ENCODE measurements at regions not wholly inside any gene's neighbourhood (a gene's known extent, or its start where the extent isn't known, plus 50 kb on each side); places are given as distances from the start of the nearest gene placed in this dataset.

DNA sequence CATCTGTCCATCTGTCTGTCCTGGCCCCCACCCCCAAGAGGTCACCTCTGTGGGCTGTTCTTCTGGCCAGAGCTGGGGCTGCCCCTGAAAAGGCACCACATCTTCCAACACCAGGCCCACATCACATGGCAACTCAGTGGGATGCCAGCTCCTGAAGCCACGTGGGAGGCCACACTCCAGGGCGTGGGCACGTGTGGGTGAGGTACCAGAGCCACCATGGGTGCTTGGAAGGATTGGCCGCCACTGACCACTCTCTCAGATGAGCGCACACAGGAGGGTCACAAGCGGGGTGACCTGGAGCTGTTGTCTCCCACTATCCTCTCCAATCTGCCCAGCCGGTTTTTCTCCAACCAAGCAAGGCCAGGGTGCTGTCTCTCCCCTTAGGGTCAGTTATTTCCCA is 197.9 kb downstream of the TFCP2L1 start:
- Histone ChIP-seq H3K36me3 (ENCODE audit: insufficient read depth, low read length) (no peaks in the 10 kb centered on the region), H2AFZ (ENCODE audit: low read length) (no peak overlapping the region), H4K20me1 (ENCODE audit: insufficient read depth, low read length, poor library complexity, severe bottlenecking) (no peaks in the 10 kb centered on the region), H3K9me3 (ENCODE audit: insufficient read depth, low read depth, low read length) (no peaks in the 10 kb centered on the region), H3K9ac (ENCODE audit: low read depth, low read length, poor library complexity, severe bottlenecking) (no peak overlapping the region), H3K27me3 (ENCODE audit: insufficient read depth, low read length, poor library complexity, severe bottlenecking) (no peaks in the 10 kb centered on the region), H3K4me2 (ENCODE audit: low read depth, low read length, poor library complexity, severe bottlenecking) (no peak overlapping the region), H3K79me2 (ENCODE audit: insufficient read depth, low read length) (no peaks in the 10 kb centered on the region), H3K4me3 (ENCODE audit: low read length, poor library complexity, severe bottlenecking) (no peak overlapping the region), H3F3A (ENCODE audit: low read depth) (no peaks in the 10 kb centered on the region), H3K9me2 (replicated peaks; ENCODE audit: low read depth, low read length) (no peaks in the 10 kb centered on the region), H3K4me1 (ENCODE audit: insufficient read depth, low read length, poor library complexity, severe bottlenecking) (no peaks in the 10 kb centered on the region)
- no peak for TF ChIP-seq EZH2phosphoT487 (IDR thresholded peaks at IDR 0.05; ENCODE audit: borderline replicate concordance)
- TF ChIP-seq, protein P1, sequence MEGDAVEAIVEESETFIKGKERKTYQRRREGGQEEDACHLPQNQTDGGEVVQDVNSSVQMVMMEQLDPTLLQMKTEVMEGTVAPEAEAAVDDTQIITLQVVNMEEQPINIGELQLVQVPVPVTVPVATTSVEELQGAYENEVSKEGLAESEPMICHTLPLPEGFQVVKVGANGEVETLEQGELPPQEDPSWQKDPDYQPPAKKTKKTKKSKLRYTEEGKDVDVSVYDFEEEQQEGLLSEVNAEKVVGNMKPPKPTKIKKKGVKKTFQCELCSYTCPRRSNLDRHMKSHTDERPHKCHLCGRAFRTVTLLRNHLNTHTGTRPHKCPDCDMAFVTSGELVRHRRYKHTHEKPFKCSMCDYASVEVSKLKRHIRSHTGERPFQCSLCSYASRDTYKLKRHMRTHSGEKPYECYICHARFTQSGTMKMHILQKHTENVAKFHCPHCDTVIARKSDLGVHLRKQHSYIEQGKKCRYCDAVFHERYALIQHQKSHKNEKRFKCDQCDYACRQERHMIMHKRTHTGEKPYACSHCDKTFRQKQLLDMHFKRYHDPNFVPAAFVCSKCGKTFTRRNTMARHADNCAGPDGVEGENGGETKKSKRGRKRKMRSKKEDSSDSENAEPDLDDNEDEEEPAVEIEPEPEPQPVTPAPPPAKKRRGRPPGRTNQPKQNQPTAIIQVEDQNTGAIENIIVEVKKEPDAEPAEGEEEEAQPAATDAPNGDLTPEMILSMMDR (conservative IDR thresholded peaks at IDR 0.05; ENCODE audit: low read length): no peak

DNA sequence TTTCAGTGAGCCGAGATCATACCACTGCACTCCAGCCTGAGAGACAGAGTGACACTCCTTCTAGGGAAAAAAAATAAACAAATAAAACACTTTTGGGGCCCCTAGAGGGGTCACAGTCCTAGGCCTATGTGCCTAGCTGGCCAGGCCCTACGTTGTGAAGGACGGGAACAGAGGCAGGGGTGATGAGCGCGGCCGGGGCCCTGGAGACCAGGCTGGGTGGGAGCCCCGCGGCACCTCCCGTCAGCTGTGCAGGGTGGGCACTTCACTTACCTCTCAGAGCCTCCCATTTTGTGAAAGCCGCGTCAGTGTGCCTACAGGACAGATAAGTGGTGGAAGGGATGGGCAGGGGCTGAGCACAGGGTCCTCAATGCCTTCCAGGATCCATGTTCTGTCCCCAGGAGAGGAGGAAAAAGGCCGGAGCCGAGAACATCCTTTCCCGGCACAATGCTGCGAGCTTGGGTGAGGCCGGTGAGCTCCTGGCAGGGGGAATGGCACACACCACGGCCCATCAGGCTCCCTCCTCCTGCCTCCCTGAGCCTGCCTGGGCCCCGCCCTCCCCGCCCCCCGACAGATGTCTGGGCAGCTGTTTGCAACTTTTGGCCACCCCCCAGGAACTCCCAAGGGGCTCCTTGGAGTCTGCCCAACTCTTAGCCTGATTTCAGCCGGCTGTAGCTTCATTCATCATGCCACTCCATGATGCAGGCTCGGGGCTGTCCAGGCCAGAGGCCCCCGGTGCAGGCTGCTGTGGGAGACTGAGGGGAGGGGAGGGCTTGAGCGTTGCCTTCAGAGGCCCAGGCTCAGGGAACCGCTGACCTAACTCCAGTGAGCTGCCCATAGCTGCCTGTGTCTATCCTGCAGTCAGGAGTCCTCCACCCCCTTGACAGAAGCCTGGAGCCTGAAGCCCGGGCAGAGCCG is 196.5 kb downstream of the TFCP2L1 start:
- Histone ChIP-seq H3K27me3 (ENCODE audit: insufficient read depth, low read length, poor library complexity, severe bottlenecking) (no peaks in the 10 kb centered on the region), H3K4me2 (ENCODE audit: low read depth, low read length, poor library complexity, severe bottlenecking) (no peak overlapping the region), H3K4me3 (ENCODE audit: low read length, poor library complexity, severe bottlenecking) (no peak overlapping the region), H3K9me3 (ENCODE audit: insufficient read depth, low read depth, low read length) (no peaks in the 10 kb centered on the region), H3K9me2 (replicated peaks; ENCODE audit: low read depth, low read length) (no peaks in the 10 kb centered on the region), H3K9ac (ENCODE audit: low read depth, low read length, poor library complexity, severe bottlenecking) (no peak overlapping the region), H3K36me3 (ENCODE audit: insufficient read depth, low read length) (no peaks in the 10 kb centered on the region), H2AFZ (ENCODE audit: low read length) (no peak overlapping the region), H3K4me1 (ENCODE audit: insufficient read depth, low read length, poor library complexity, severe bottlenecking) (no peaks in the 10 kb centered on the region), H3K79me2 (ENCODE audit: insufficient read depth, low read length) (no peaks in the 10 kb centered on the region), H4K20me1 (ENCODE audit: insufficient read depth, low read length, poor library complexity, severe bottlenecking) (no peaks in the 10 kb centered on the region), H3F3A (ENCODE audit: low read depth) (no peaks in the 10 kb centered on the region)
- TF ChIP-seq, protein P1 (conservative IDR thresholded peaks at IDR 0.05; ENCODE audit: low read length): no peak
- no peak for TF ChIP-seq EZH2phosphoT487 (IDR thresholded peaks at IDR 0.05; ENCODE audit: borderline replicate concordance)

DNA sequence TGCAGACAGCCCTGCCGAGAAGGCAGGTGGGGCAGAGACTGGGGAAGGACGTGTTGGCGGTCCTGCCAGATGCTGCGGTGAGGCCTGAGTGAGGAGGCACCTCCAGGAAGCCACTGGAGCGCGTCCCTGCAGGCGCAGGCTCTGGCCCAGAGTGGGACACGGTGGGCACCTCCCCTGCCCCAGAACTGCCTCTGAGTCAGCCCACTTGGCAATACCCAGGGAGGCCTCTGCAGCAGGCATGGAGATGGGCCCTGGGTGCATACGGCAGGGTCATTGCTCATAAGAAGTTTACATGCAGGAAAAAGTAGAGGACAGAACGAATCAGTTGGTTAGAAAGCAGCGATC is 195.9 kb downstream of the TFCP2L1 start:
- Histone ChIP-seq H3K79me2 (ENCODE audit: insufficient read depth, low read length) (no peaks in the 10 kb centered on the region), H4K20me1 (ENCODE audit: insufficient read depth, low read length, poor library complexity, severe bottlenecking) (no peaks in the 10 kb centered on the region), H3K4me2 (ENCODE audit: low read depth, low read length, poor library complexity, severe bottlenecking) (no peak overlapping the region), H3K4me1 (ENCODE audit: insufficient read depth, low read length, poor library complexity, severe bottlenecking) (no peaks in the 10 kb centered on the region), H3K27me3 (ENCODE audit: insufficient read depth, low read length, poor library complexity, severe bottlenecking) (no peaks in the 10 kb centered on the region), H2AFZ (ENCODE audit: low read length) (no peak overlapping the region), H3K9me3 (ENCODE audit: insufficient read depth, low read depth, low read length) (no peaks in the 10 kb centered on the region), H3F3A (ENCODE audit: low read depth) (no peaks in the 10 kb centered on the region), H3K9me2 (replicated peaks; ENCODE audit: low read depth, low read length) (no peaks in the 10 kb centered on the region), H3K36me3 (ENCODE audit: insufficient read depth, low read length) (no peaks in the 10 kb centered on the region), H3K4me3 (ENCODE audit: low read length, poor library complexity, severe bottlenecking) (no peak overlapping the region), H3K9ac (ENCODE audit: low read depth, low read length, poor library complexity, severe bottlenecking) (no peak overlapping the region)
- TF ChIP-seq EZH2phosphoT487 (IDR thresholded peaks at IDR 0.05; ENCODE audit: borderline replicate concordance): no peak
- TF ChIP-seq, protein P1 (conservative IDR thresholded peaks at IDR 0.05; ENCODE audit: low read length): no peak
